NCI-H1930 (cell line): ENCODE measurements at regions not wholly inside any gene's neighbourhood (a gene's known extent, or its start where the extent isn't known, plus 50 kb on each side); places are given as distances from the start of the nearest gene placed in this dataset.
"Not testable (repeated sequence)": the region's sequence is repeated elsewhere in the genome, so short reads cannot be mapped to it uniquely, and the experiment has no call there.

ENCODE experiments used
- DNase-seq, 2 experiments: peaks; one replicate each; lab custom pipeline; 2025; lab: John Stamatoyannopoulos, UW

GRCh38 chr3:16076564-16076963 lies 97.9 kb upstream of the GALNT15 start:
- no peak for DNase-seq

GRCh38 chr3:16077146-16077545 lies 97.3 kb upstream of the GALNT15 start:
- DNase-seq = not testable (repeated sequence)

- not testable (repeated sequence) for DNase-seq
Measured at GRCh38 chr3:16077681-16078080, 96.8 kb upstream of the GALNT15 start.

GRCh38 chr3:16079519-16079918 lies 95.0 kb upstream of the GALNT15 start:
- no peak for DNase-seq

- no peak for DNase-seq
Measured at GRCh38 chr3:16081661-16082060, 92.8 kb upstream of the GALNT15 start.

GRCh38 chr3:16084887-16085286 lies 89.6 kb upstream of the GALNT15 start:
- no peak for DNase-seq

- DNase-seq = no peak
Measured at GRCh38 chr3:16085410-16085809, 89.1 kb upstream of the GALNT15 start.

GRCh38 chr3:16085884-16086608 lies 88.4 kb upstream of the GALNT15 start:
- DNase-seq = no peak

- no peak for DNase-seq
Measured at GRCh38 chr3:16086690-16087089, 87.8 kb upstream of the GALNT15 start.

- no peak for DNase-seq
Measured at GRCh38 chr3:16088496-16088895, 86.0 kb upstream of the GALNT15 start.

- no peak for DNase-seq
Measured at GRCh38 chr3:16089521-16089920, 85.0 kb upstream of the GALNT15 start.

- DNase-seq = no peak
Measured at GRCh38 chr3:16090024-16090423, 84.5 kb upstream of the GALNT15 start.

- no peak for DNase-seq
Measured at GRCh38 chr3:16090706-16091105, 83.8 kb upstream of the GALNT15 start.

- DNase-seq = no peak
Measured at GRCh38 chr3:16092923-16093322, 81.6 kb upstream of the GALNT15 start.

- no peak for DNase-seq
Measured at GRCh38 chr3:16101295-16102186, 72.9 kb upstream of the GALNT15 start.

- DNase-seq = no peak
Measured at GRCh38 chr3:16102187-16102561, 72.3 kb upstream of the GALNT15 start.

GRCh38 chr3:16102905-16103364 lies 71.5 kb upstream of the GALNT15 start:
- no peak for DNase-seq

GRCh38 chr3:16103472-16103871 lies 71.0 kb upstream of the GALNT15 start:
- DNase-seq = no peak

- no peak for DNase-seq
Measured at GRCh38 chr3:16104156-16104555, 70.3 kb upstream of the GALNT15 start.

- no peak for DNase-seq
Measured at GRCh38 chr3:16106050-16106449, 68.4 kb upstream of the GALNT15 start.

- DNase-seq = no peak
Measured at GRCh38 chr3:16108424-16108823, 66.1 kb upstream of the GALNT15 start.

GRCh38 chr3:16109929-16110328 lies 64.6 kb upstream of the GALNT15 start:
- no peak for DNase-seq

GRCh38 chr3:16112910-16113504 lies 61.5 kb upstream of the GALNT15 start:
- no peak for DNase-seq
